ENCODE measurements at regions not wholly inside any gene's neighbourhood (a gene's known extent, or its start where the extent isn't known, plus 50 kb on each side); places are given as distances from the start of the nearest gene placed in this dataset.
"Not testable (repeated sequence)": the region's sequence is repeated elsewhere in the genome, so short reads cannot be mapped to it uniquely, and the experiment has no call there.

- Histone ChIP-seq H2AFZ (ENCODE audit: low read depth, low read length) (no peak overlapping the region), H3K4me3 (ENCODE audit: low read depth in 1 of 2, low read length in 2 of 2) (no peak overlapping the region), H3K27ac (ENCODE audit: low read length) (no peak overlapping the region), H4K20me1 (ENCODE audit: insufficient read depth, low read length) (no peaks in the 10 kb centered on the region), H3K9ac (ENCODE audit: low read depth, low read length) (no peak overlapping the region), H3K79me2 (ENCODE audit: insufficient read depth, low read length) (no peaks in the 10 kb centered on the region), H3K4me1 (ENCODE audit: insufficient read depth, low read length) (no peaks in the 10 kb centered on the region), H3K4me2 (ENCODE audit: insufficient read depth, low read length) (no peak overlapping the region), H3K9me3 (ENCODE audit: insufficient read depth, low read length, severe bottlenecking) (no peaks in the 10 kb centered on the region), H3K27me3 (ENCODE audit: insufficient read depth, low read length, poor library complexity) (no peaks in the 10 kb centered on the region), H3K36me3 (ENCODE audit: insufficient read depth, low read length) (no peaks in the 10 kb centered on the region)
- DNase-seq = no peak
- no peak for ATAC-seq (ENCODE audit: insufficient read depth, low read depth)
- TF ChIP-seq CTCF (IDR thresholded peaks at IDR 0.05; ENCODE audit: borderline replicate concordance, extremely low read depth, low read length, poor library complexity, severe bottlenecking) = no peak
- TF ChIP-seq EZH2 (IDR thresholded peaks at IDR 0.05; ENCODE audit: borderline replicate concordance, low read depth, low read length, severe bottlenecking) = no peak
Observed at GRCh38 chr21:28282833-28283232, 709.8 kb downstream of the LTN1 start.

- not testable (repeated sequence) for H3K9ac ChIP-seq (ENCODE audit: low read depth, low read length); ATAC-seq (ENCODE audit: insufficient read depth, low read depth); H3K4me3 ChIP-seq (ENCODE audit: low read depth in 1 of 2, low read length in 2 of 2); H4K20me1 ChIP-seq (ENCODE audit: insufficient read depth, low read length); H3K9me3 ChIP-seq (ENCODE audit: insufficient read depth, low read length, severe bottlenecking); H3K27ac ChIP-seq (ENCODE audit: low read length); DNase-seq; H3K36me3 ChIP-seq (ENCODE audit: insufficient read depth, low read length); H3K27me3 ChIP-seq (ENCODE audit: insufficient read depth, low read length, poor library complexity); H3K4me2 ChIP-seq (ENCODE audit: insufficient read depth, low read length); H2AFZ ChIP-seq (ENCODE audit: low read depth, low read length); H3K4me1 ChIP-seq (ENCODE audit: insufficient read depth, low read length); H3K79me2 ChIP-seq (ENCODE audit: insufficient read depth, low read length)
Observed at GRCh38 chr21:28281357-28281756, 711.3 kb downstream of the LTN1 start.

GRCh38 chr21:28280611-28281010 is 712.1 kb downstream of the LTN1 start:
- DNase-seq = no peak
- Histone ChIP-seq H3K4me2 (ENCODE audit: insufficient read depth, low read length) (no peak overlapping the region), H3K27me3 (ENCODE audit: insufficient read depth, low read length, poor library complexity) (no peaks in the 10 kb centered on the region), H3K79me2 (ENCODE audit: insufficient read depth, low read length) (no peaks in the 10 kb centered on the region), H3K4me1 (ENCODE audit: insufficient read depth, low read length) (no peaks in the 10 kb centered on the region), H4K20me1 (ENCODE audit: insufficient read depth, low read length) (no peaks in the 10 kb centered on the region), H2AFZ (ENCODE audit: low read depth, low read length) (no peak overlapping the region), H3K36me3 (ENCODE audit: insufficient read depth, low read length) (no peaks in the 10 kb centered on the region), H3K9ac (ENCODE audit: low read depth, low read length) (no peak overlapping the region), H3K9me3 (ENCODE audit: insufficient read depth, low read length, severe bottlenecking) (no peaks in the 10 kb centered on the region), H3K4me3 (ENCODE audit: low read depth in 1 of 2, low read length in 2 of 2) (no peak overlapping the region), H3K27ac (ENCODE audit: low read length) (no peak overlapping the region)
- no peak for ATAC-seq (ENCODE audit: insufficient read depth, low read depth)
- TF ChIP-seq CTCF (IDR thresholded peaks at IDR 0.05; ENCODE audit: borderline replicate concordance, extremely low read depth, low read length, poor library complexity, severe bottlenecking) (no peak), EZH2 (IDR thresholded peaks at IDR 0.05; ENCODE audit: borderline replicate concordance, low read depth, low read length, severe bottlenecking) (no peak)

GRCh38 chr21:28277324-28277723 is 715.4 kb downstream of the LTN1 start:
- DNase-seq = no peak
- H3K4me1 ChIP-seq (ENCODE audit: insufficient read depth, low read length) = peaks cover 9% of the 10 kb centered on the region
- H3K4me3 ChIP-seq (ENCODE audit: low read depth in 1 of 2, low read length in 2 of 2) = no peak overlapping the region
- no peak overlapping the region for H3K4me2 ChIP-seq (ENCODE audit: insufficient read depth, low read length)
- no peaks in the 10 kb centered on the region for H3K27me3 ChIP-seq (ENCODE audit: insufficient read depth, low read length, poor library complexity)
- no peak overlapping the region for H3K27ac ChIP-seq (ENCODE audit: low read length)
- H3K9me3 ChIP-seq (ENCODE audit: insufficient read depth, low read length, severe bottlenecking) = no peaks in the 10 kb centered on the region
- H4K20me1 ChIP-seq (ENCODE audit: insufficient read depth, low read length) = no peaks in the 10 kb centered on the region
- H3K79me2 ChIP-seq (ENCODE audit: insufficient read depth, low read length) = no peaks in the 10 kb centered on the region
- H3K36me3 ChIP-seq (ENCODE audit: insufficient read depth, low read length) = no peaks in the 10 kb centered on the region
- no peak for ATAC-seq (ENCODE audit: insufficient read depth, low read depth)
- TF ChIP-seq EZH2 (IDR thresholded peaks at IDR 0.05; ENCODE audit: borderline replicate concordance, low read depth, low read length, severe bottlenecking) (no peak), CTCF (IDR thresholded peaks at IDR 0.05; ENCODE audit: borderline replicate concordance, extremely low read depth, low read length, poor library complexity, severe bottlenecking) (no peak)
- H3K9ac ChIP-seq (ENCODE audit: low read depth, low read length) = no peak overlapping the region
- H2AFZ ChIP-seq (ENCODE audit: low read depth, low read length) = no peak overlapping the region
